GM18511 (cell line): ENCODE measurements at regions not wholly inside any gene's neighbourhood (a gene's known extent, or its start where the extent isn't known, plus 50 kb on each side); places are given as distances from the start of the nearest gene placed in this dataset.

ENCODE experiments used
- ATAC-seq: cut with Tn5 transposase; IDR thresholded peaks from one replicate; pipeline ENCODE4 v1.9.1; 2021; ENCODE audit warnings: mild to moderate bottlenecking, moderate library complexity; ENCODE audit not compliant: unreplicated experiment

GRCh38 chr11:79918846-79919245, 478.0 kb upstream of the TENM4 start:
- ATAC-seq, result no peak

DNA sequence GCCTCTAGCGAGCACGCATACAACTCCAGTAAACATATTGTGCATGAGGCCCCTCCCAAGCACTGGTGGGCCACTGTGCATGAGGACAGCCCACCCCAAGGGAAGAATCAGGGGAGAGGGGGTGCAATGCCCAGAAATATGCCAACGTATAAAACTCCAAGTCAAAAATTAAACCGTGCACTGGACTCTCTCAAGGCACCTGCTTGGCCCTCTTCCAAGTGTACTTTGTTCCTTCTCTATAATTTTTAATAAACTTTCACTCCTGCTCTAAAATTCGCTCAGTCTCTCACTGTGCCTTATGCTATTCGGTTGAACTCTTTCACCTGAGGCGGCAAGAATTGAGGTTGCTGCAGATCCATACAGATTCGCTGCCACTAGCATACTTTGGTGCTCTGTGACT, 465.3 kb upstream of the TENM4 start:
- ATAC-seq, result no peak

- no peak for ATAC-seq
Measured at GRCh38 chr11:79902493-79902892, 461.7 kb upstream of the TENM4 start.

- ATAC-seq, result no peak
Measured at GRCh38 chr11:79897896-79898295, 457.1 kb upstream of the TENM4 start.

DNA sequence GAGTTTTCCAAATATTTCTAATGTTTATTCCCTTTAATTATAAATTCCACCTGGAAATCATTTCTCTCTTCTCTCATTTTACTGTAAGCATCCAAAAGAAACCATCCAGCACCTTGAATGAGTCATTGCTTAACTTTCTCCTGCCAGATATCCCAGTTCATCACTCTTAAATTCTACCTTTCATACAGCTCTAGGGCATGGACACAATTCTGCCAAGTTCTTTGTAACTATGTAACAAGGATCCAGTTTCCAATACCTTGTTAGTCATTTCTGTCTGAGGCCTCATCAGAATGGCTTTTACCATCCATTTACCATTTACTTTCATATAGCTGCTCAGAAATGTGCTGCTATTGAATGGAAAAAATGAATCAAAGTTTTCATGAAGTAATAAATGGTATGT, 455.4 kb upstream of the TENM4 start:
- no peak for ATAC-seq

DNA sequence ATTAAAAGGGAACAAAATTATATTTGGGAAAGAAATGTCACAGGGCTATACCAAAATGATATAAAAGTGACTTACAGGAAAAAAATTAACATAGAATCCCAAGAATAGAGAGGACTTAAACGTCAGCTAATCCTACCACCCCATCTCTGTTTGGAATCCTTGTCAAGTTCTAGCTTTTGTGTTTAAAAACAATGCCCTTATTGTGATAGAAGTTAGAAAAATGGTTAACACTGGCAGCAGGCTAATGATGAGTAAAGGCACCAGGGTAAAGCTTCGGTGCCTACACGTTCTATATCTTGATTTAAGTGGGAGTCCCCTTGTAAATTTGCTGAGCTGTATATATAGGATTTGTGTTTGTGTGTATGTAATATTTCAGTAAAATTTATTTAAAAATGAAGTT, 453.3 kb upstream of the TENM4 start:
- no peak for ATAC-seq

DNA sequence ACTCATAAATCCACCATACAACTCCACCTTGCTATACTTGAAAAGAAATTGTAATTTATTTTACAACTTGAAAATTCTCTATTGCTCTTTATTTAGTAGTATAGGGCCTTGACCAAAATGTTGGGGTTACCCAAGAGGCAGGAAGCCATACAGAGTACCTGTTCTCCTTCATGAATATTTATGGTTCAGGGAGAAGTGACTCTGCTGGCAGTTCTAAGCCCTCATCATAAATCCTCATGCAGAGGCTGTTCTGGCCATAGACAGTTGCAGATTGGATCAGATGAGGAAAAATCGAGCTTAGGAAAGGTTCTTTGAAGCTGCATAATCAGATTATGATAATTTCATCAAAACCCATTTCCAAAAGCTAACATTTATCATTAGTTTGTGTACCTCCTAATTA, 449.4 kb upstream of the TENM4 start:
- no peak for ATAC-seq

DNA sequence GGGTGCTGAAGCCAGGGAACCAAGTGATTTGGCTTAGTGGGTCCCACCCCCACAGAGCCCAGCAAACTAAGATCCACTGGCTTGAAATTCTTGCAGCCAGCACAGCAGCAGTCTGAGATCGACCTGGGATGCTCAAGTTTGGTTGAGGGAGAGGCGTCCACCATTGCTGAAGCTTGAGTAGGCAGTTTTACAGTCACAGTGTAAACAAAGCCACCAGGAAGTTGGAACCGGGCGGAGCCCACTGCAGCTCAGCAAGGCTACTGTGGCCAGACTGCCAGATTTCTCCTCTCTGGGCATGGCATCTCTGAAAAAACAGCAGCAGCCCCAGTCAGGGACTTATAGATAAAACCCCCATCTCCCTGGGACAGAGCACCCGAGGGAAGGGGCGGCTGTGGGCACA, 424.1 kb upstream of the TENM4 start:
- no peak for ATAC-seq

DNA sequence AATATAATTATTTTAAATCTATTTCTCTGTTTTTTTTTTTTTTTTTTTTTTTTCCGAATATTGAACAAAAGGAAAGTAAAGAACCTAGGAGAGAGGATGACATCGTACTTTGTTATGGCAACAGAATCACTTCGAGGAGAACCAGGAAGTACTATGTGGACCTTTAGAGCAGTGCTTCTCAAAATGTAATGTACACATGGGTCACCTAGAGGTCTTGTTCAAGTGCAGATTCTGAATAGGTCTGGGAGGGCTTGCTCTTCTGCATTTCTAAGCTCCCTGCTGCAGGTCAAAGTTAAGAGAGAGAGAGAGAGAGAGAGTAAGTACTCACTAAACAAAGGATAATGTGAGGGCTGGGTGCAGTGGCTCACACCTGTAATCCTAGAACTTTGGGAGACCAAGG, 419.5 kb upstream of the TENM4 start:
- no peak for ATAC-seq

GRCh38 chr11:79857377-79858214, 416.8 kb upstream of the TENM4 start:
- no peak for ATAC-seq

- ATAC-seq, result no peak
Measured at GRCh38 chr11:79852176-79852575, 411.3 kb upstream of the TENM4 start.

GRCh38 chr11:79845002-79845709, 404.3 kb upstream of the TENM4 start:
- no peak for ATAC-seq

GRCh38 chr11:79834015-79834414, 393.2 kb upstream of the TENM4 start:
- ATAC-seq, result no peak

GRCh38 chr11:79830446-79830845, 389.6 kb upstream of the TENM4 start:
- ATAC-seq, result no peak

- ATAC-seq, result no peak
Measured at GRCh38 chr11:79829891-79830290, 389.1 kb upstream of the TENM4 start.

GRCh38 chr11:79822766-79823165, 381.9 kb upstream of the TENM4 start:
- no peak for ATAC-seq

- no peak for ATAC-seq
Measured at GRCh38 chr11:79813551-79813950, 372.7 kb upstream of the TENM4 start.

- ATAC-seq, result no peak
Measured at GRCh38 chr11:79809487-79809886, 368.7 kb upstream of the TENM4 start.

GRCh38 chr11:79807506-79807905, 366.7 kb upstream of the TENM4 start:
- ATAC-seq, result no peak

DNA sequence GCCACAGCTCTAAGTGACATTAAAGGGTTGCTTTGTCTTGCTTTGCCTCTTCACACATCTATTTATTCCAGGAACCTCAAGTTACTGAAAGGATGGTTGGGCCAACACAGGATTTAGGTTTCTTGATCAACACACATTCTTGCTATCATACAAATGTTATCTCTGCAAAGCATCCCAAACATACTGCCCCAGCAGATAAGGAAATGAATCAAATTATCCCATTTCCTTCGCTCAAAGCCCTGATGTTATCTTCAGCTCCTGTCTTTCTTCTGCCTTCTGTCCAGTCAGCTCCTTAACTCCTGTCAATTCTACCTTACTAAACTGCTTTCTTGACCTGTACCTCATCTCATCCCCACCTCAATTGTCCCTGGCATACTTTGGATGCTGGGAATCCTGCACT, 355.9 kb upstream of the TENM4 start:
- ATAC-seq, result no peak

DNA sequence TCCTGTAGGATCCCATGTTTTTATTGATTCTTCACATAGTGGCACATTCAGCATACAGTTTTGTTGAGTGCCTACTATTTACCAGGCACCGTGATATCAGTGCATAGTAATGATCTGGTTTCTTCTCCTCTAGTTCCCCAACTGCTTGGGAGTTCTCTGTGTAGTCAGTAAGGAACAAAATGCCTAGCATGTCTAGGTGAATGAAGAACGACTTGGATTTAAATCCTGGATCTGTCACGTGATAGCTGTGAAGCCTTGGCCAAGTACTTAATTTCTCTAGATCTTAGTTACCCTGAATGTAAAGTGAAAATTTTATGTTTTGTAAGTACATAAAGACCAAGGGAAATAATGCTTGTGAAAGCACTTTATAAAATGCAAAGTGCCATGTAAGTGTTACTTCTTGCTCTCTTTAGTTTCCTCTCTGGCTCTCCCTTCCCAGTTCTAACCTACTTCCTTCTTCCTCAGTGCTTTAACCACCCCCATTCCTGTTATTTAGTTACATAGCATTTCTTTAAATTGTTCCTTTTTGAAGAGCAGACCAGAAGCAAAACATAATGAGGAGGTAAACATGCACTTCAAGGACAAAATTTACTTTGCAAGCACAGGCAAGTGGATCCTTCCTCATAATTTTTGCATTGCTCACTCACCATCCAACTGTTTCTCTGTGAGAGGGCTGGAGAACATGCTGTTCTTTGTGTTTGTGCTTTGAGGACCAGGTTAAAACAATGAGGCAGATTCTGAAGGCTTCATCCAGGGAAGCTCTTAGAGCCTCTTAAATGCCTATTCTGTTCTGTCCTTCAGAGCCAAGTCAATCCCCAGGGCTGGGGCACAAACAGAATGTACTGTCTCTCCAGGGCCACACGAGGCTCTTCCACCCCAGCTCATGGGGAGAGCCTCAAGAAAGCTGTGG, 353.9 kb upstream of the TENM4 start:
- ATAC-seq, result no peak
